CD4-positive, alpha-beta T cell (primary cell): ENCODE measurements at regions not wholly inside any gene's neighbourhood (a gene's known extent, or its start where the extent isn't known, plus 50 kb on each side); places are given as distances from the start of the nearest gene placed in this dataset.

Source experiments
- ATAC-seq: fragments of 200-7000 bp; cut with Tn5 transposase; one replicate; pipeline ENCODE4 v1.10.0; 2022; ENCODE audit warnings: mild to moderate bottlenecking; ENCODE audit not compliant: poor library complexity
- CTCF ChIA-PET: fragments of 350-600 bp; sonication (Branson Sonifier 250); formaldehyde crosslinking; loops from one replicate; lab custom pipeline; 2021; ENCODE audit warnings: antibody characterized with exemption, inconsistent platforms; lab: Charles Lee
- POLR2A ChIA-PET: fragments of 350-600 bp; sonication (Branson Sonifier 250); formaldehyde crosslinking; loops from one replicate; lab custom pipeline; 2021; ENCODE audit warnings: antibody characterized with exemption, inconsistent platforms; lab: Charles Lee
- DNase-seq, 14 experiments: peaks; one replicate each; pipeline ENCODE4 v3.0.0-alpha.2; 2013 to 2020; ENCODE audit warnings: mixed read lengths in 2 of 14
- H3K27ac ChIP-seq, 2 donors: one replicate each; pipeline versions ENCODE4 v1.5.1 to v1.7.0; 2013; ENCODE audit warnings: low read length in 2 of 2, low read depth in 1 of 2, mild to moderate bottlenecking in 1 of 2
- H3K27me3 ChIP-seq, 2 experiments: 1 replicate in 1 of 2; 2 replicates in 1 of 2; pipeline versions ENCODE4 v1.6.1 to v1.7.0; 2013; ENCODE audit warnings: low read length in 2 of 2, control low read depth in 1 of 2, mild to moderate bottlenecking in 1 of 2, moderate library complexity in 1 of 2; ENCODE audit not compliant: insufficient read depth in 2 of 2, control insufficient read depth in 1 of 2
- H3K36me3 ChIP-seq: one replicate; pipeline ENCODE4 v1.6.1; 2013; ENCODE audit warnings: low read length, control low read depth; ENCODE audit not compliant: insufficient read depth
- H3K4me1 ChIP-seq: one replicate; pipeline ENCODE4 v1.6.1; 2013; ENCODE audit warnings: low read length, control low read depth; ENCODE audit not compliant: insufficient read depth
- H3K4me3 ChIP-seq: one replicate; pipeline ENCODE4 v1.5.1; 2013; ENCODE audit warnings: mild to moderate bottlenecking, low read length, moderate library complexity
- H3K9me3 ChIP-seq, 2 experiments: 1 replicate in 1 of 2; 2 replicates in 1 of 2; pipeline versions ENCODE4 v1.6.1 to v1.7.0; 2013; ENCODE audit warnings: low read length in 2 of 2, mild to moderate bottlenecking in 2 of 2, control low read depth in 1 of 2, moderate library complexity in 1 of 2; ENCODE audit not compliant: control insufficient read depth in 1 of 2, insufficient read depth in 1 of 2
- H3K27ac Mint-ChIP-seq: one replicate; pipeline ENCODE4 v1.8.0; 2020; ENCODE audit warnings: mixed read lengths
- H3K27me3 Mint-ChIP-seq: one replicate; pipeline ENCODE4 v1.8.0; 2021; ENCODE audit warnings: mixed read lengths
- H3K36me3 Mint-ChIP-seq: one replicate; pipeline ENCODE4 v1.8.0; 2021; ENCODE audit warnings: low read depth, mixed read lengths
- H3K4me1 Mint-ChIP-seq: one replicate; pipeline ENCODE4 v1.8.0; 2021; ENCODE audit warnings: low read depth, mixed read lengths
- H3K4me3 Mint-ChIP-seq: one replicate; pipeline ENCODE4 v1.8.0; 2020; ENCODE audit warnings: mild to moderate bottlenecking, mixed read lengths
- H3K9me3 Mint-ChIP-seq: one replicate; pipeline ENCODE4 v1.8.0; 2020; ENCODE audit warnings: mixed read lengths
- CTCF ChIP-seq: fragments of 200-600 bp; IDR thresholded peaks from one replicate; pipeline ENCODE4 v1.8.0; 2022; ENCODE audit warnings: antibody characterized with exemption, mild to moderate bottlenecking
- intact Hi-C, 2 experiments: fragments of 100-400 bp; cut with DNase I in 1 of 2; cut with micrococcal nuclease in 1 of 2; formaldehyde crosslinking; loops; one replicate each; pipeline versions ENCODE4 v1.15.1 to v1.9.0; 2023 to 2025; cut with DNase I, micrococcal nuclease

- Histone ChIP-seq H3K27me3 (no peaks in the 10 kb centered on the region), H3K4me3 (no peak overlapping the region), H3K36me3 (no peaks in the 10 kb centered on the region), H3K27ac (no peak overlapping the region), H3K4me1 (no peaks in the 10 kb centered on the region), H3K9me3 (no peaks in the 10 kb centered on the region)
- Mint-ChIP-seq H3K4me1 (no peaks in the 10 kb centered on the region), H3K36me3 (no peaks in the 10 kb centered on the region), H3K27me3 (no peaks in the 10 kb centered on the region), H3K27ac (no peak overlapping the region), H3K9me3 (no peaks in the 10 kb centered on the region), H3K4me3 (no peak overlapping the region)
- ATAC-seq (no peak), DNase-seq (no peak)
- CTCF ChIA-PET = no interaction called here
- TF ChIP-seq CTCF = no peak
- intact Hi-C loops = no loop called here
- POLR2A ChIA-PET = interaction anchor here (0.6 kb wide), 1 partner anchor 68 kb away, joined by 4 read pairs; no protein-coding TSS in a partner anchor
Observed at GRCh38 chr9:8014997-8015682, 215.6 kb upstream of the DMAC1 start.

- H3K4me3 ChIP-seq = no peak overlapping the region
- ATAC-seq (no peak), DNase-seq (no peak)
- no peak for TF ChIP-seq CTCF
- H3K36me3 ChIP-seq = no peaks in the 10 kb centered on the region
- no peaks in the 10 kb centered on the region for H3K36me3 Mint-ChIP-seq
- peaks cover 0 to 4% of the 10 kb centered on the region in 2 experiments for H3K9me3 ChIP-seq
- no peaks in the 10 kb centered on the region for H3K4me1 Mint-ChIP-seq
- CTCF ChIA-PET = no interaction called here
- intact Hi-C loops = no loop called here
- no peak overlapping the region for H3K27ac Mint-ChIP-seq
- POLR2A ChIA-PET = no interaction called here
- H3K27ac ChIP-seq = no peak overlapping the region
- no peaks in the 10 kb centered on the region for H3K4me1 ChIP-seq
- H3K9me3 Mint-ChIP-seq = no peaks in the 10 kb centered on the region
- H3K27me3 ChIP-seq = no peaks in the 10 kb centered on the region
- H3K4me3 Mint-ChIP-seq = no peak overlapping the region
- no peaks in the 10 kb centered on the region for H3K27me3 Mint-ChIP-seq
Observed at GRCh38 chr9:8012986-8013385, 213.4 kb upstream of the DMAC1 start.

GRCh38 chr9:8011974-8012373 lies 212.4 kb upstream of the DMAC1 start:
- Histone ChIP-seq H3K4me3 (no peak overlapping the region), H3K9me3 (peaks cover 0 to 6% of the 10 kb centered on the region in 2 experiments), H3K27ac (no peak overlapping the region), H3K36me3 (no peaks in the 10 kb centered on the region), H3K27me3 (no peaks in the 10 kb centered on the region), H3K4me1 (no peaks in the 10 kb centered on the region)
- no peak overlapping the region for H3K27ac Mint-ChIP-seq
- no peaks in the 10 kb centered on the region for H3K9me3 Mint-ChIP-seq
- H3K27me3 Mint-ChIP-seq = no peaks in the 10 kb centered on the region
- H3K4me1 Mint-ChIP-seq = no peaks in the 10 kb centered on the region
- intact Hi-C loops = no loop called here
- H3K4me3 Mint-ChIP-seq = no peak overlapping the region
- DNase-seq = no peak
- H3K36me3 Mint-ChIP-seq = no peaks in the 10 kb centered on the region
- no peak for ATAC-seq
- ChIA-PET POLR2A (no interaction called here), CTCF (no interaction called here)
- no peak for TF ChIP-seq CTCF
